Bone marrow (tissue), 2 donors: ENCODE measurements at regions not wholly inside any gene's neighbourhood (a gene's known extent, or its start where the extent isn't known, plus 50 kb on each side); places are given as distances from the start of the nearest gene placed in this dataset.
"Not testable (repeated sequence)": the region's sequence is repeated elsewhere in the genome, so short reads cannot be mapped to it uniquely, and the experiment has no call there.

ENCODE experiments used
- DNase-seq, 2 donors: peaks; one replicate each; lab custom pipeline; 2025; lab: John Stamatoyannopoulos, UW

GRCh38 chrX:121655276-121655675 is 607.9 kb downstream of the GLUD2 start:
- DNase-seq, result no peak

- DNase-seq, result peak in 1 of 2 donors; percentile 47
These were observed 618.8 kb downstream of the GLUD2 start for GRCh38 chrX:121666171-121666570.

- DNase-seq, result no peak
These were observed 624.2 kb downstream of the GLUD2 start for GRCh38 chrX:121671649-121672048.

GRCh38 chrX:121709236-121709635 is 661.8 kb downstream of the GLUD2 start:
- not testable (repeated sequence) for DNase-seq

- DNase-seq, result no peak
These were observed 686.1 kb downstream of the GLUD2 start for GRCh38 chrX:121733514-121733913.

- DNase-seq, result no peak
These were observed 698.7 kb downstream of the GLUD2 start for GRCh38 chrX:121746105-121746504.

GRCh38 chrX:121753602-121754001 is 706.2 kb downstream of the GLUD2 start:
- not testable (repeated sequence) for DNase-seq

GRCh38 chrX:121754301-121754700 is 706.9 kb downstream of the GLUD2 start:
- no peak for DNase-seq

- DNase-seq, result no peak
These were observed 708.1 kb downstream of the GLUD2 start for GRCh38 chrX:121755541-121755940.

- DNase-seq, result no peak
These were observed 714.4 kb downstream of the GLUD2 start for GRCh38 chrX:121761845-121762244.

GRCh38 chrX:121763671-121764070 is 716.3 kb downstream of the GLUD2 start:
- no peak for DNase-seq

- not testable (repeated sequence) for DNase-seq
These were observed 720.8 kb downstream of the GLUD2 start for GRCh38 chrX:121768210-121768609.

GRCh38 chrX:121781991-121782390 is 734.6 kb downstream of the GLUD2 start:
- no peak for DNase-seq

GRCh38 chrX:121782544-121782943 is 735.1 kb downstream of the GLUD2 start:
- no peak for DNase-seq

GRCh38 chrX:121782976-121783375 is 735.6 kb downstream of the GLUD2 start:
- no peak for DNase-seq

- DNase-seq, result no peak
These were observed 755.5 kb downstream of the GLUD2 start for GRCh38 chrX:121802881-121803412.

GRCh38 chrX:121823406-121823805 is 776.0 kb downstream of the GLUD2 start:
- no peak for DNase-seq

- no peak for DNase-seq
These were observed 784.2 kb downstream of the GLUD2 start for GRCh38 chrX:121831601-121832000.

- no peak for DNase-seq
These were observed 785.0 kb downstream of the GLUD2 start for GRCh38 chrX:121832446-121832845.

- DNase-seq, result no peak
These were observed 788.6 kb downstream of the GLUD2 start for GRCh38 chrX:121836000-121836399.

- DNase-seq, result no peak
These were observed 803.6 kb downstream of the GLUD2 start for GRCh38 chrX:121851033-121851432.

- DNase-seq, result no peak
These were observed 806.6 kb downstream of the GLUD2 start for GRCh38 chrX:121853762-121854613.

GRCh38 chrX:121854614-121854911 is 807.2 kb downstream of the GLUD2 start:
- DNase-seq, result no peak
